GM23248 (cell line): ENCODE measurements at regions not wholly inside any gene's neighbourhood (a gene's known extent, or its start where the extent isn't known, plus 50 kb on each side); places are given as distances from the start of the nearest gene placed in this dataset.

Source experiments
- EZH2 ChIP-seq: fragments of 200-600 bp; sonication (generic); IDR thresholded peaks from 2 replicates; pipeline ENCODE4 v1.6.1; 2018; ENCODE audit warnings: antibody characterized with exemption, mild to moderate bottlenecking; ENCODE audit not compliant: insufficient read depth, poor library complexity, severe bottlenecking
- EZH2phosphoT487 ChIP-seq: fragments of 200-600 bp; sonication (generic); IDR thresholded peaks from 2 replicates; pipeline ENCODE4 v1.6.1; 2018; ENCODE audit warnings: antibody characterized with exemption, moderate library complexity, mild to moderate bottlenecking, low read depth; ENCODE audit not compliant: insufficient read depth

DNA sequence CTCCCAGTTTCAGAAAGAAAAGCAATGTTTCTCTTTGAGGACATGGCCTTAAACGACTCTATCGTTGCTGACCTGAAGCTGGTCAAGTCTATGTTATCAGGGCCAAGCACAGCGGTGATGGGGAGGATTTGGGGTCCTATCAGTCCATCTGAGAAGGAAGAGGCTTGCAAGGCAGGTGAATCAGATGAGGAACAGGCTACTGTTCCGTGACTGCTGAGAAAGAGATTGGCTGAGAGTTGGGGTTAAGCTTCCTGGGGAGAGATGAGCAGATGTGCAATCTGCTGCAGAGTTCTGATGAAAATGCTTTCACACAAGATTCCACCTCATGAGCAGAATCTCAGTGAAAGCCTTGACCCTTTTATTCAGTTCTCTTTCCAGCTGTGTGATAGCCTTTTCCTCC lies 168.3 kb upstream of the STMND1 start:
- TF ChIP-seq EZH2 (no peak), EZH2phosphoT487 (no peak)
